ENCODE measurements at regions not wholly inside any gene's neighbourhood (a gene's known extent, or its start where the extent isn't known, plus 50 kb on each side); places are given as distances from the start of the nearest gene placed in this dataset.

DNA sequence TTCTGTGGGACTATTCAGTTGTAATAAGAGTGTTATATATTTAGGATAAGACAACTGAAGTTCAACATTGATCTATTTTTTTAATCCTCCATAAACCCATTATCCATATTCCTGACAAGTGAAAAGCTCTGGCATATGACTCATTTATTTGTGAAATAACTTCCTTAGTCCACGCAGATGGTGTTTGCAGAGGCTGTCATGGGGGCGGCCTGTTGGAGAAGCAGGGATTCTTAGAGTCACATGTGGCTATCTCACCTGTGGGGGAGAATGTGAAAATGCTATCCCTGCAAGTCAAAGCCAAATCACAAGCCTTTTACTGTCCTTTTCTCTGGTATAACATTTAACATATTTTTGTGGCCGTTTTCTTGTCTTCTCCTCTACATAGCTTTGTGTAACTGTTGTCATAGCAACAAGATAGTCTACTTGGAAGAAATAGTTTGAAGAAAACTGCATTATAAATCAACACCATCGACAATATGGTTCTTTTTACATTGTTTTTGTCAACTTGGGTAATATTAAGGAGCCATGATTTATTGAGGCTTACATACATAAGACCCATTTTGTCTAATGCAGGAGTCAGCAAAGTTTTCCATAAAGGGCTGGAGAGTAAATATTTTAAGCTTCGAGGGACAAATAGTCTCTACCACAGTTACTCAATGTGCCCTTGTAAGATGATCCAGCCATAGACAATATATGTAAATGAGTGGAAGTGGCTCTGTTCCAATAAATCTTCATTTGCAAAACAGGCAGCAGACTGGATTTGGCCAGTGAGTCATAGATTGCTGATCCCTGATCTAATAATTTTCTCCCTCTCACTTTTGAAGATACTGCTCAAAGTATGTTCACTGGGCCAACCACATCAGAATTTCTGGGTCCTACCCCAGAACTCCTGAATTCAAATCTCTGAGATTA lies 395.0 kb downstream of the DTHD1 start:
- Mint-ChIP-seq H3K27me3 (peaks cover 2% of the 10 kb centered on the region), H3K4me3 (no peak overlapping the region), H3K9me3 (peaks cover 3% of the 10 kb centered on the region)

DNA sequence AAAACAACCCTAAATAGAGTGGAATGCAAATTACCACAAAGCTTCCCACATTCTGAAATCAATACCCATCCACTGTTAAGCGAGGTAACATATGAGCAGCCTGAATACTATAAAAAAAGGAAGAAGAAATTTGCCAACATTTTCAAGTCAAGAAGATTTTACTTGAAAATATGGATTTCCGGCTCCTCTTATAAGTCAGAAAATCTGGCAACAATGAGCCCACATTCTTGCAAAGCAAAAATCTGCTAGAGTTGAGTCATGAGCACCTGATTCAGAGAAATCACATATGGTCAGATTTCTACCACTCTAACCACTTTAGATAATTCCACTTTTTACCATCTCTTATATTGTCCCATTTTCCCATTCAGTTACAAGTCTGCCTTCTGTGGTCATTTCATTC lies 395.7 kb downstream of the DTHD1 start:
- no peak for DNase-seq (ENCODE audit: low spot score in 2 of 2)
- no peak for ATAC-seq (ENCODE audit: low read depth)
- Mint-ChIP-seq H3K9me3 (peaks cover 4% of the 10 kb centered on the region), H3K36me3 (no peaks in the 10 kb centered on the region), H3K4me3 (no peak overlapping the region), H3K4me1 (no peaks in the 10 kb centered on the region), H3K27me3 (peaks cover 2% of the 10 kb centered on the region), H3K27ac (no peak overlapping the region)

More for the DNA sequence above, 395.0 kb downstream of the DTHD1 start:
- ATAC-seq (ENCODE audit: low read depth) = no peak
- no peaks in the 10 kb centered on the region for H3K4me1 Mint-ChIP-seq
- no peak for DNase-seq (ENCODE audit: low spot score in 2 of 2)
- no peak overlapping the region for H3K27ac Mint-ChIP-seq
- H3K36me3 Mint-ChIP-seq = no peaks in the 10 kb centered on the region

DNA sequence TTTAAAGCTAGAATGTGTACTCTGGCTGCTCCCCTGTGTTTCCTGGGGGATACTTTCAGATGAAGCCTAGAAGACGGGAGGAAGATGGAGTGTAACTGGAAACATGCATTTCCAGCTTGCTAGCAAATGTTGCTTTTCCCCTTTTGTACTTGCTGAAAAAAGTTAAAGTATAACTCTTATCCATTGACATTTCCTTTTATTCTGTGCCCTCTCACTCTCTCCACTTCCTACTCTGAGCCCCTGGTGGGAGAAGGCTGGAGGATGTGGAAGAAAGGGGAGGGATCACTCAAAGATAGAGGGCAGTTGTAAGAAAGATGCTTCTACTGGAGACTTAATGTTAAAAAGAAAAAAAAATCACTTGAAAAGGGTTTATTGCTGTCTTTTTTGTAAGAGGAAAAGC lies 396.5 kb downstream of the DTHD1 start:
- no peak overlapping the region for H3K27ac Mint-ChIP-seq
- peaks cover 4% of the 10 kb centered on the region for H3K9me3 Mint-ChIP-seq
- H3K27me3 Mint-ChIP-seq = peaks cover 2% of the 10 kb centered on the region
- DNase-seq (ENCODE audit: low spot score in 2 of 2) (no peak), ATAC-seq (ENCODE audit: low read depth) (no peak)
- no peaks in the 10 kb centered on the region for H3K4me1 Mint-ChIP-seq
- H3K36me3 Mint-ChIP-seq = no peaks in the 10 kb centered on the region
- no peak overlapping the region for H3K4me3 Mint-ChIP-seq

DNA sequence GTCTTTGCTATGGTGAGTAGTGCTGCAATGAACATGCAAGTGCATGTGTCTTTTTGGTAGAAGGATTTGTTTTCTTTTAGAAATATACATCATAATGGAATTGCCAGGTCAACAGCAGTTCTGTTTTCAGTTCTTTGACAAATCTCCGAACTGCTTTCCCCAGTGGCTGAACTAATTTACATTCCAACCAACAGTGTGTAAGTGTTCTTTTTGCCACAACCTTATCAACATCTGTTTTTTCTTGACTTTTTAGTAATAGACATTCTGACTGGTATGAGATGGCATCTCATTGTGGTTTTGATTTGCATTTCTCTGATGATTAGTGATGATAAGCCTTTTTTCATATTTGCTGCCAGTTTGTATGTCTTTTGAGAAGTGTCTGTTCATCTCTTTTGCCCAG lies 406.3 kb downstream of the DTHD1 start:
- no peaks in the 10 kb centered on the region for H3K4me1 Mint-ChIP-seq
- no peaks in the 10 kb centered on the region for H3K27me3 Mint-ChIP-seq
- no peak overlapping the region for H3K4me3 Mint-ChIP-seq
- H3K9me3 Mint-ChIP-seq = peaks cover 6% of the 10 kb centered on the region
- H3K27ac Mint-ChIP-seq = no peak overlapping the region
- DNase-seq (ENCODE audit: low spot score in 2 of 2) = no peak
- ATAC-seq (ENCODE audit: low read depth) = no peak
- no peaks in the 10 kb centered on the region for H3K36me3 Mint-ChIP-seq

DNA sequence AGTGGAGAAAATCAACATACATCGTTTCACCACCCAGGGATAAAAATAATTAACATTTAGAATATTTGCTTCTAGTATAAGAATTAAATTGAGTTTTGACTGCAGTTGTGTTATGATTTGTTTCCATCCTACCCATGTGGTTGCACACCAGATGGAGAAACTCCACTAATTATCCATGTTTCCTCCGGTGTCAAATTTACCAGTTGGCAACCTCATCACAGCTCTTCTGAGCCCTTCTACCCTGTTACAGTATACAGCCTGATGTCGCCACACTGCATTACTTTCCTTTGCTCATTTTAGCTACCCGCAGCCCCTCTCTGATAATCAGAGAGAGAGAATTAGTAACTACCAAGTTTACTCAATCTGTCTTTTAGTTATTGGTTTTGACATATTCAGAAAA lies 411.2 kb downstream of the DTHD1 start:
- no peaks in the 10 kb centered on the region for H3K36me3 Mint-ChIP-seq
- H3K4me3 Mint-ChIP-seq = no peak overlapping the region
- H3K27ac Mint-ChIP-seq = no peak overlapping the region
- H3K27me3 Mint-ChIP-seq = no peaks in the 10 kb centered on the region
- peaks cover 9% of the 10 kb centered on the region for H3K9me3 Mint-ChIP-seq
- no peak for DNase-seq (ENCODE audit: low spot score in 2 of 2)
- no peaks in the 10 kb centered on the region for H3K4me1 Mint-ChIP-seq
- no peak for ATAC-seq (ENCODE audit: low read depth)

DNA sequence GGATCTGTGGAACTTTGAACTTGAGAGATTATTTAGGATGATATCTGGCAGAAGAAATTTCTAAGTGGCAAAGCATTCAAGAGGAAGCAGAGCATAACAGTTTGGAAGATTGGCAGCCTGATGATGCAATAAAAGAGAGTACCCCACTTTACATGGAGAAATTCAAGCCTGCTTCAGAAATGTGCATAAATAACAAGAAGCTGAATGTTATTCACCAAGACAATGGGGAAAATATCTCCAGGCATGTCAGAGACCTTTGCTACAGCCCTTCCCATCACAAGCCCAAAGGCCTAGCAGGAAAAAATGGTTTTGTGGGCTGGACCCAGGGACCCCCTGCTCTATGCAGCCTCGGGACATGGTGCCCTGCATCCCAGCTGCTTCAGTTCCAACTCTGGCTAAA lies 420.8 kb downstream of the DTHD1 start:
- ATAC-seq (ENCODE audit: low read depth) = no peak
- H3K4me3 Mint-ChIP-seq = no peak overlapping the region
- H3K36me3 Mint-ChIP-seq = no peaks in the 10 kb centered on the region
- DNase-seq (ENCODE audit: low spot score in 2 of 2) = no peak
- H3K27ac Mint-ChIP-seq = no peak overlapping the region
- H3K9me3 Mint-ChIP-seq = peaks cover 1% of the 10 kb centered on the region
- no peaks in the 10 kb centered on the region for H3K4me1 Mint-ChIP-seq
- no peaks in the 10 kb centered on the region for H3K27me3 Mint-ChIP-seq

DNA sequence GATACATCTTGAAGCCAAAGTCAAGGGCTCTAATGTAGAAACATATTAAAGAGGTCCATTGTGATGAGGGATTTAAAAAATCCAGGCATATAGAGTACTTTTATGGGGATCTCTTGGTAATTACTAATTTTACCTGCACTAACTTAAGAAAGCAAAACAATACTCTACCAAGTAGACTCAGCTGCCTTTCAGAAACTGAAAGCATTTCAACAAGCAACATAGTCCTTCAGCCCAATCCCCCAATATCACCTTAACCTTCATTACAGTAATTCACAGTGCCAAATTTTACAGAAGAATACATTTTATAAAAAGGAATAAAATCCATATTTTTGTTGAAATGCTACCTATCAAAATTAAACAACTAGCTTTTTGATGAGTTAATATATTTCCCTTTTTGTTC lies 422.9 kb downstream of the DTHD1 start:
- H3K36me3 Mint-ChIP-seq = no peaks in the 10 kb centered on the region
- DNase-seq (ENCODE audit: low spot score in 2 of 2) (no peak), ATAC-seq (ENCODE audit: low read depth) (no peak)
- H3K9me3 Mint-ChIP-seq = peaks cover 1% of the 10 kb centered on the region
- no peak overlapping the region for H3K27ac Mint-ChIP-seq
- H3K4me3 Mint-ChIP-seq = no peak overlapping the region
- no peaks in the 10 kb centered on the region for H3K4me1 Mint-ChIP-seq
- H3K27me3 Mint-ChIP-seq = no peaks in the 10 kb centered on the region

DNA sequence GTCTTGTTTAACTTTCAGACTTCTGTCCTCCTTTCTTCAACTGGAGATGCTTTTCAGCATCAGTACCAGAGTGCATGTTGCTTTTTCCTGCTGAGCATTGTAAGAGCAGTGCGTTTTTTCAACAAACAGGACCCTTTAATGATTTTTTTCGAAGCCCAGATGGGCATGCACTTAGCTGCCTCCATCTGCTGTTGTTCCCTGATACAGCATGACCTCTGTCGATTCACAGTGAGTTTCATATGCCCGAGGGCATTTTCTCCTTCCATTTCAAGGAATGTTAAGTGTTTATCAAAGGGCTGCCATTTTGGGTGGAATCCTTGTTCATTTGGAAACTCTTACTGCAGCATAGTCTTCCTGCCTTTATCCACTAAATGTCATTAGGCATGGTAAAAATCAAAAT lies 428.6 kb downstream of the DTHD1 start:
- Mint-ChIP-seq H3K4me3 (no peak overlapping the region), H3K9me3 (peaks cover 1% of the 10 kb centered on the region), H3K27me3 (no peaks in the 10 kb centered on the region), H3K36me3 (no peaks in the 10 kb centered on the region), H3K4me1 (no peaks in the 10 kb centered on the region), H3K27ac (no peak overlapping the region)
- no peak for DNase-seq (ENCODE audit: low spot score in 2 of 2)
- no peak for ATAC-seq (ENCODE audit: low read depth)

DNA sequence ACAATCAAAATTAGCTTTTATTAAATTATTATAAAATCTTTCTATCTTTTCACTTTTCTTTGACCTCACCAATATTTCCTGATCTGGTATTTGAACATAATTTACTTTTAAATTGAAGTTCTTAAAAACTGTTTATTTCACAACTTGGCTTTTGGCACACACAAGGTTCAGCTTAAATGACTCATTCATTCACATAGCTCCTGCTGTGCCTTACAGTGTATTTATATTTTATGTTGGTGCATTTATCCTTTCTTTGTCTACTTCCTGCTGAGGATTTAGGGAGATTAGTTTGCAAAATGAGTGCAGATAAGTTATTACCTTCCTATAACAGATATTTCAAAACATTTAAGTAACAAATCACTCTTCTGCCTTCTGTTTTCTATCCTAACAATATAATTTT lies 430.6 kb downstream of the DTHD1 start:
- no peak overlapping the region for H3K4me3 Mint-ChIP-seq
- no peak for ATAC-seq (ENCODE audit: low read depth)

DNA sequence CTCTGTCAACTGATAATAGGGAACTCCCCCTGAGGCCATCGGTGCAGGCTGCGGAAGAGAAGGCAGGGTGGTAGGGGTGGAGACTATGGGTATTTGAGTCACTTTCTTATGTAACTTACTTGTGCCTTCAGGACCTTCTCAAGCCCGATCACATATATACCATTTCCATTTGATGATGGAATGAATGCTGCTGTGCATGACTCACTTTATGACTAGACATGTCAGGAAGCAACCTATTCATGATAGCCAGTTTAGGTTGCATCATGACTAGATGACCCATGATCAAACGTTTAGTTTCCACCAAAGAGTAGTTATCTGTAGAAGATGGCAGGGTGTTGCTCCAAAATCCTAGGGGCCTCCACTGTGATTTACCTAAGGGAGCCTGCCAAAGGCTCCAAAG lies 435.5 kb downstream of the DTHD1 start:
- ATAC-seq (ENCODE audit: low read depth) (no peak), DNase-seq (ENCODE audit: low spot score in 2 of 2) (no peak)
- Mint-ChIP-seq H3K4me1 (no peaks in the 10 kb centered on the region), H3K27ac (no peak overlapping the region), H3K27me3 (no peaks in the 10 kb centered on the region), H3K36me3 (no peaks in the 10 kb centered on the region), H3K9me3 (peaks cover 2% of the 10 kb centered on the region), H3K4me3 (no peak overlapping the region)

More for the DNA sequence above, 430.6 kb downstream of the DTHD1 start:
- DNase-seq (ENCODE audit: low spot score in 2 of 2) = no peak
- Mint-ChIP-seq H3K9me3 (no peaks in the 10 kb centered on the region), H3K4me1 (no peaks in the 10 kb centered on the region), H3K36me3 (no peaks in the 10 kb centered on the region), H3K27ac (no peak overlapping the region), H3K27me3 (no peaks in the 10 kb centered on the region)

DNA sequence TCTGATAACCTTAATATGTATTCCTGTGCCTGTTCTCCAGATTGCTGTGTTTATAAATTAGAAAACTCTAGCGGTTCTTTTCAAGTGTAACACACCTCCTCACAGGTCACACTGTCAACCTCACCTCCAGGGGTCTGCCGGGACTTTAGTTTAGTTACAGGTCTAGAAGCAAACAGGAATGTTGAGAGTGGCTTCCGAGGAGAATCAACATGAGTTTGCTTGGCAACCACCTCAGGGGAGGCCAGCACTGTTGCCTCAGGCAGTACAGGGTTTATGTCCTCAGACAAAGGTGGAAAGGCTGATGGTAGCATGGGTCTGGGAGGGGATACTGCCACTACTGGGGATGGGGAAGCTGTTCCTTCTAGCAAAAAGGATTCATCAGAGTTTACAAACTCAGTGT lies 438.0 kb downstream of the DTHD1 start:
- Mint-ChIP-seq H3K4me3 (no peak overlapping the region), H3K27ac (no peak overlapping the region), H3K36me3 (no peaks in the 10 kb centered on the region), H3K9me3 (peaks cover 2% of the 10 kb centered on the region), H3K4me1 (no peaks in the 10 kb centered on the region), H3K27me3 (no peaks in the 10 kb centered on the region)
- no peak for ATAC-seq (ENCODE audit: low read depth)
- no peak for DNase-seq (ENCODE audit: low spot score in 2 of 2)

DNA sequence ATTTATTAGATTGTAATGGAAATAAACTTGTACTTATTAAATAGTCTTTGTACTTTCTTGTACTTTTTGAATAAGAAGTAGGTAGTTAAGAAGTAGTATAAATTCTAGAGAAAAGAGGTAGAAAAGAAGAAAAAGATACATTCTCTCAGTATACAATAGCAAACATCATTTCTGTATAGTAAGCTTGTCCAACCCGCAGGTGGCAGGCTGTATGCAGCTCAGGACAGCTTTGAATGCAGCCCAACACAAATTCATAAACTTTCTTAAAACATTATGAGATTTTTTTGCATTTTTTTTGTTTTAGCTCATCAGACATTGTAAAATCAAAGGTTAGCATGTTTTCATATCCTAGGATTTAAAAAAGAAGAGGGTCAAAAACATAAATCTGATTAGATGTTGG lies 441.6 kb downstream of the DTHD1 start:
- DNase-seq (ENCODE audit: low spot score in 2 of 2) (no peak), ATAC-seq (ENCODE audit: low read depth) (no peak)
- H3K9me3 Mint-ChIP-seq = peaks cover 2% of the 10 kb centered on the region
- no peak overlapping the region for H3K4me3 Mint-ChIP-seq
- no peaks in the 10 kb centered on the region for H3K4me1 Mint-ChIP-seq
- H3K27ac Mint-ChIP-seq = no peak overlapping the region
- H3K27me3 Mint-ChIP-seq = no peaks in the 10 kb centered on the region
- no peaks in the 10 kb centered on the region for H3K36me3 Mint-ChIP-seq

DNA sequence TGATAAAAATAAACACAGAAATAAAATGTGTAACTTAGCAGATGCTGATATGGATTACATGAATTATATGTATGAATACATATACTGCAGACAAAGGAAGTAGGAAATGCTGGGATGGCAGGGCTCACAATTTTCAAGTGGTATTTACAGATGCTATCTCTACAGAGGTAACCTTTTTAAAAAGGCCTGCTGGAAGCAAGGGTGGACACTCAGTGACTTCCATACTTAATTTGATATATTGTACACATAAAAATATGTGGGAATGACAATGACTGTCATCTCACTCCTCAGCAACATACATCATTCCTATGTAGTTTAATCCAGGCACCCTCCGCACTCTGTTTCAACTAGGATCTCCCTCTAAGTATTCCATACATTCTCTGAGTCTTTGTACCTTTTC lies 452.9 kb downstream of the DTHD1 start:
- Mint-ChIP-seq H3K27me3 (no peaks in the 10 kb centered on the region), H3K4me3 (no peak overlapping the region), H3K36me3 (no peaks in the 10 kb centered on the region), H3K9me3 (no peaks in the 10 kb centered on the region), H3K4me1 (no peaks in the 10 kb centered on the region), H3K27ac (no peak overlapping the region)
- DNase-seq (ENCODE audit: low spot score in 2 of 2) (no peak), ATAC-seq (ENCODE audit: low read depth) (no peak)

DNA sequence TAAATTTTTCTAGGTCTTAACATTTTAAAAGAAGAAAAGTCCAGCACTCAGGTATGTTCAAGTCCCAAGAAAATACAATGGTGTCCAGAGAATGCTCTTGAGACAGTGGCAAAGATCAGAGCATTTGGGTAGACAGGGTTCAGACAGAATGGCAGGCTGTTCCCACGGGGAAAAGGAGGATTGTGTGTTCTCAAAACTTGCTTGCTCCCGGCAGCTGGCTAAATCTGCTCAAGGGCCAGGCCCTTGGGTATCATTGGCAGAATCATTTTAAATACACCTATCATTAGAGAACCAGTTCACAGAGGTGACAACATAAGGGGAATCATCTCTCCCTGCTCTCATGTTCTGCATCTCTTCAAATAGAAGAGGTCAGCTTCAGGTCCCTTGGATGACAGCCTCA lies 456.3 kb downstream of the DTHD1 start:
- ATAC-seq (ENCODE audit: low read depth) = no peak
- Mint-ChIP-seq H3K4me3 (no peak overlapping the region), H3K4me1 (no peaks in the 10 kb centered on the region), H3K27ac (no peak overlapping the region), H3K36me3 (no peaks in the 10 kb centered on the region), H3K9me3 (no peaks in the 10 kb centered on the region), H3K27me3 (no peaks in the 10 kb centered on the region)
- DNase-seq (ENCODE audit: low spot score in 2 of 2) = no peak

DNA sequence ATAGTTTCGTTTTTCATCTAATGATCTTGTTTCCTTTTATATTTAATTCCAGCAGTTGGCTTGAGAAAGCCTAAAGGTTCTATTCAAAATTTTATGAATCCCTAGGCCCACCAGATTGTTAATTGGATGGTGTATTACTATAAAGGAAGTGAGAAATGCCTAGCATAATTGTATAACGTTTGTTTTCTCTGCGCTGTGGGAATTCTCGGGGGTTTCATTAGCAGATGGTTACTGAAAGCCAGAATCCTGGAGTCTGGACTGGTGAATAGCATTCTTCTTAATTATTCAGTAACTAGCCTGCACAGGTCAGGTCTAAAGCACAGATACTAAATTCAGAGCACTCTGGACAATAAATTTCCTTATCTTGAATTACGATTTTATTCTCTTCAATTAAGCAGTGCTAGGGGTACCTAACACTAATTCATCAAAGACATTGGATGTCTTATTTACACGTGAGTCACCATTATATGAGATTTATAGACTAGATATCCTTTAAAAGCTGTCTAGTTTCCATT lies 459.4 kb downstream of the DTHD1 start:
- ATAC-seq (ENCODE audit: low read depth) (no peak), DNase-seq (ENCODE audit: low spot score in 2 of 2) (no peak)
- H3K27ac Mint-ChIP-seq = no peak overlapping the region
- H3K36me3 Mint-ChIP-seq = no peaks in the 10 kb centered on the region
- H3K9me3 Mint-ChIP-seq = no peaks in the 10 kb centered on the region
- H3K4me3 Mint-ChIP-seq = no peak overlapping the region
- H3K4me1 Mint-ChIP-seq = no peaks in the 10 kb centered on the region
- peaks cover 1% of the 10 kb centered on the region for H3K27me3 Mint-ChIP-seq

Measured in memory B cell (primary cell).